ENCODE measurements at regions not wholly inside any gene's neighbourhood (a gene's known extent, or its start where the extent isn't known, plus 50 kb on each side); places are given as distances from the start of the nearest gene placed in this dataset.

DNA sequence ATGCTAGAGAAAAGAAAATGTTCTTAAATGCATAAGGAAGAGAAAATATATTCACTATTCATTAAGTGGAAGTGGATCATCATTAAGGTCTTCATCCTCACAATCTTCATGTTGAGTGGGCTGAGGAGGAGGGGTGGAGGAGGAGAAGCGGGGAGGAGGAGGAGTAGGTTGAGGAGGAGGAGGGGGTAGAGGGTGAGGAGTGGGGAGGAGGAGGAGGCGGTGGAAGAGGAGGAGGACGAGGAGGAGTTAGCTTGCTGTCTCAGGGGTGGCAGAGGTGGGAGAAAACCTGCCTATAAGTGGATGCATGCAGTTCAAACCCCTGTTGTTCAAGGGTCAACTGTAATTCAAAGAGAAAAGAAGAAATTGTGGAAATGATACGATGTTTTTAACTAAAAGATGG lies 71.6 kb downstream of the MYEOV start:
- DNase-seq = no peak

DNA sequence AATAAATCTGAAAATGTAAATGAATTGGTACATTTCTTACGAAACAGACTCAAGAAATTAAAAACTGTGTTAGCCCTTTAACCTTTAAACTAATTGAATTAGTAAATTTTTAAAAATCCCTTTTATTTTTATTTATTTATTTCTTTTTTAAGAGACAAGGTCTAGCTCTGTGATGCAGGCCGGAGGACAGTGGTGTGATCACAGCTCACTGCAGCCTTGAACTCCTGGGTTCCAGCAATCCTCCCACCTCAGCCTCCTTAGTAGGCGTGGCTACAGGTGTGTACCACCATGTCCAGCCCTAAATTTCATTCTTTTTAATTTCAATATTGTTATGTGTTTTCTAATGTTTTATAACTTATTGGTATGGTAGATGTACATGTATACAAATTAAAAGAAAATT lies 72.6 kb downstream of the MYEOV start:
- no peak for DNase-seq

- DNase-seq = no peak
Measured at GRCh38 chr11:69367211-69367964, 73.4 kb downstream of the MYEOV start.

- DNase-seq = no peak
Measured at GRCh38 chr11:69368119-69368880, 74.3 kb downstream of the MYEOV start.

GRCh38 chr11:69369210-69369825 lies 75.4 kb downstream of the MYEOV start:
- DNase-seq = no peak

- DNase-seq = no peak
Measured at GRCh38 chr11:69369945-69370344, 76.0 kb downstream of the MYEOV start.

DNA sequence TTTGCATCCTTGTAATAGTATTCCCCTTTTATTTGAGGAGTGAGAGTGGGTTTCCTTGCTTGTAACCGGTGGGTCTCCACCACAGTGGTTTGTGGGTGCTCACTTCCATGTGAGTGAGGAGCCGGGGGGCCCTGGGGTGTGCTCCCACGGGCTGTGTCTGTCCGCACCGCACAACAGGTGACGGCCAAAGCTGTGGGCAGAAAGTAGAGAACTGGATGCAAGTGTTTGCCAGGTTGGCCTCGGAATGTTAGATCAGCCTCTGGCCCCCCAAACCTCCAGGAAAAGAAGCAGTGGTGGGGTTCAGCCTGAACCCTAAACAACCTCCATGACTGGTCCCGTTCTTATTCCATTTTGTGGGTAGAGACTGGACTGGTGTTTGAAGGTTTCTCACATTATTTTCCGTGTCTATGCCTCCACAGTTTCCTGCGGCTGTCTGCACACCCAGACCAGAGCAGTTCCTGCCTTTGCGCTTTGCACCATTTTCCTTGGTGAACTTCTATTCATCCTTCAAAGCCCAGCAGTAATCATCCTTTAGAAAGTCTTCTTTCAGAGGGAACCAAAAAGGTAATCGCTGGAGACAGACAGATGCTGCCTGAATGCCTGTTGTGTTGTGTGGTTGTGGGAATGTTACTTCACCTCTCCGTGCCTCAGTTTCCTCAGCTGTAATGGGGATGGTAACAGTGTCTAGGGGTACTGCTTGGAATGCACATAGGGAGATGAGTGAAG lies 77.2 kb downstream of the MYEOV start:
- no peak for DNase-seq

- DNase-seq = no peak
Measured at GRCh38 chr11:69371731-69372588, 78.0 kb downstream of the MYEOV start.

DNA sequence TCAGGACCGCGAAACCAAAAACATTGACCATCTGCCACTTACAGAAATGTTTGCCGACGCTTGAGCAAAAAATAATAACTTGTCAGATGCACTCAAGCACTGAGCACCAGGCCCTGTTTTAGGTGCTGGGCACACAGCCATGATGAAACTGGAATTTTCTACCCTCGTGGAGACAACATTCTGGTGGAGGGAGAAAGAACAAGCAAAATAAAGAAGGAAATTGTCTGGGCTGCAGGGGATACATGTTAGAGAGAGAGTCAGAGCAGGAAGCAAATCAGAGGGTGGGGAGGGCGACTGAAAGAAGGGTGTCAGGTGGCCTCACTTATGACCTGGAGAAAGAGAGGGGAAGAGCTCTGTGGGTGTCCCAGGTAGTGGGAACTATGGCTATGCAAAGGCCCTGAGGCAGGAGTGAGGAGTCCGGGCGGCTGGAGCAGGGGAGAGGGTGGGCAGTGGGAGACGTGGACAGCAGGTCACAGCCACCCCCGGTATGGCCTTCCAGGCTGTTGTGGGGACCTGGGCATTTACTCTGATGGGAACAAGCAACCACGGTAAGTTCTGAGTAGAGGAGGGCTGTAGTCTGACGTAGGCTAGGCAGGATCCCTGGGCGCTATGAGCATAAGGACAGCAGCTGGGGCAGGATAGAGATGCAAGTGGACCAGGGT lies 78.8 kb downstream of the MYEOV start:
- no peak for DNase-seq

- no peak for DNase-seq
Measured at GRCh38 chr11:69373251-69373635, 79.3 kb downstream of the MYEOV start.

DNA sequence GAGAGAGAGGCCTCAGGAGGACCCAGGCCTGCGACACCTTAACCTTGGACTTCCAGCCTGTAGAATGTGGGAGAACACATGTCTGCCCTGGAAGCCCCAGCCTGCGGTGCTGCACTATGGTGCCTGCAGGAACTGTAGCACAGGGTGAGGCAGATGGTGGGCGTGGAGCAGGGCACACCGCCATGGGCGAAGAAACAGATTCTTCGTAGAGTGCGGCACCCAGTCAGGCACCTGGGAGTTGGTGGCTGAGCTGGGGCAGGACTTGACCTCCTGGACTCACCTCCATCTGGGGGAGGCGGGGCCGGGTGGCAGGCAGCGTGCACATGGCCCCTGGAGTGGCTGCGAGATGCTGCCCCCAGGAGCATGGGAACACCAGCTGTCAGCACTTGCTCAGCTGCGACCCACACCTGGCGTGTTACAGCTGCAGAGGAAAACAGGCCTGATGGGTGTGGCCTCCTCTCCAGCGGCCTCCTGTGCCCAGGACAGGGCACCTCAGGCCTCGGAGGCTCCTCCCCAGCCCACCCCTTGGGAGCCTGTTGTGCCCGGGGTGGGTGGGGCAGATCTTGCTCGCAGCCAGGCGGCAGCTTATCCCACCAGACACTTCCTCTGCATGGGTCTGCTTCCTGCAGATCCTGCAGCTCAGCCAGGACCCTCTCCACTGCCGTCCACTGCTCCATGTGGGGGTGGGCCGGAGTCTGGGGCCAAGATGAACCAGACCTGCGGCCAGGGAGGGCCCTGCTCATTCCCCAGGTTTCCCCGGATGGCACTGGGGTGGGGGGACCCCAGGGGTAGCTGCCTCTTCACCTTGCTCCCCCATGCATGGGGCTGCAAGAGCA lies 80.4 kb downstream of the MYEOV start:
- no peak for DNase-seq

DNA sequence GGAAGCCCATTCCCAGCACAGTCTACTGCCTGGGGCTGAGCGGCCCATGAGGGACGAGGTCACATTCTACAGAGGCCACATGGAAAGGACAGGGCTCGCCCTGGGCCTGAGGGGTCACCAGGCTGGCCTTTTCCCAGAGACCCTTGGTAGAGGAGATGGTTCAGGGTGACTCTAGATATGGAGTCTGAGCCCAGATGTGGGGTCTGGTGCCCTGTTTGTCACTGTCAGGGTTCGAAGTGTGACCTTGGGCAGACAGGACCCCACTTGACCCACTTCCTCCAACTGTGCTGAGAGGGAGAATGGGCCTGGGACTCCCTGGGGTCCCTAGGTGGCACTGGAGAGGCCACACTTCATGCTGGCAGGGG lies 81.0 kb downstream of the MYEOV start:
- DNase-seq = no peak

GRCh38 chr11:69375316-69376154 lies 81.6 kb downstream of the MYEOV start:
- no peak for DNase-seq

- no peak for DNase-seq
Measured at GRCh38 chr11:69376155-69377028, 82.4 kb downstream of the MYEOV start.

GRCh38 chr11:69377029-69377952 lies 83.3 kb downstream of the MYEOV start:
- no peak for DNase-seq

DNA sequence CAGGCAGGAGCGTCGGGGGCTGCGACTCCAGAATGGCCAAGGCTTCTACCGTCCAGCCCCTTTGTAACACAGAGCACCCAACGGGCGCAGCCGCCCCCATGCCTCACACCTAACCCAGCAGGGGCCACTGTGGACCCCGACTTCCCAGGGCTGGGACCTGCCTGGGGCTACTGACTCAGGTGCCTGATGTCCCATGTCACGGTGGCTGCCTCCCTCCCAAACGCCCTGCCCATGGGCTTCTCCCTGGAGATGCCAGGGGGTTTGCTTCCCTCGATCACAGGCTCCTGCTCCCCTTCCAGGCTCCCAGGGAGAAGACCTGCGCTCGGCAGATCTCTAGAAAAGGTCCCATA lies 84.0 kb downstream of the MYEOV start:
- DNase-seq = no peak

All from right kidney (tissue), 1 donor.